ENCODE measurements at regions not wholly inside any gene's neighbourhood (a gene's known extent, or its start where the extent isn't known, plus 50 kb on each side); places are given as distances from the start of the nearest gene placed in this dataset.

DNA sequence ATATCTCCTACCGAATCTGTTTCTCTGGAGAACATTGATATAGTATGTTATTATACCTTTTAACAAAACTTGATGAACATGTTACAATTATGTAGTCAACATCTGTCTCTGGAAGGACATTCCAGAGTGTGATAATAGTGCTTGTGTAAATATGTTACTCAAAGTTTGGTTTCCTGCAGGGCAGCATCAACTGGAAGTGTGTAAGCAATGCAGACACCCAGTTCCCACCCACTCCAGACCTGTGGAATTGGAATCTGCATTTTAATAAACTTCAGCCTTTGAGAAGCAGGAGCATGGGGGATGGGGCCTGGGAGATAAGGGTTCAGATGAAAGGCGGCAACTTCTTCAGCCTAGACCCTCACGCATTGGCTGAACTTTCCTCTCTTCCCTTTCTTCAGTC lies 398.9 kb downstream of the RND3 start:
- no peak for TF ChIP-seq POLR2A (IDR thresholded peaks at IDR 0.05)
- TF ChIP-seq, protein P1, sequence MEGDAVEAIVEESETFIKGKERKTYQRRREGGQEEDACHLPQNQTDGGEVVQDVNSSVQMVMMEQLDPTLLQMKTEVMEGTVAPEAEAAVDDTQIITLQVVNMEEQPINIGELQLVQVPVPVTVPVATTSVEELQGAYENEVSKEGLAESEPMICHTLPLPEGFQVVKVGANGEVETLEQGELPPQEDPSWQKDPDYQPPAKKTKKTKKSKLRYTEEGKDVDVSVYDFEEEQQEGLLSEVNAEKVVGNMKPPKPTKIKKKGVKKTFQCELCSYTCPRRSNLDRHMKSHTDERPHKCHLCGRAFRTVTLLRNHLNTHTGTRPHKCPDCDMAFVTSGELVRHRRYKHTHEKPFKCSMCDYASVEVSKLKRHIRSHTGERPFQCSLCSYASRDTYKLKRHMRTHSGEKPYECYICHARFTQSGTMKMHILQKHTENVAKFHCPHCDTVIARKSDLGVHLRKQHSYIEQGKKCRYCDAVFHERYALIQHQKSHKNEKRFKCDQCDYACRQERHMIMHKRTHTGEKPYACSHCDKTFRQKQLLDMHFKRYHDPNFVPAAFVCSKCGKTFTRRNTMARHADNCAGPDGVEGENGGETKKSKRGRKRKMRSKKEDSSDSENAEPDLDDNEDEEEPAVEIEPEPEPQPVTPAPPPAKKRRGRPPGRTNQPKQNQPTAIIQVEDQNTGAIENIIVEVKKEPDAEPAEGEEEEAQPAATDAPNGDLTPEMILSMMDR (IDR thresholded peaks at IDR 0.05), result no peak

All from stomach (tissue), 4 donors.